WTC11 (cell line): ENCODE measurements at regions not wholly inside any gene's neighbourhood (a gene's known extent, or its start where the extent isn't known, plus 50 kb on each side); places are given as distances from the start of the nearest gene placed in this dataset.

ENCODE experiments used
- ATAC-seq: fragments of 200-7000 bp; cut with Tn5 transposase; 2 replicates; pipeline ENCODE4 v1.10.0; 2021; ENCODE audit warnings: mild to moderate bottlenecking, moderate library complexity
- CTCF ChIA-PET: fragments of 300-600 bp; sonication (Branson Sonifier 250); formaldehyde crosslinking; loops from one replicate; lab custom pipeline; 2021; ENCODE audit warnings: antibody characterized with exemption; lab: Charles Lee
- POLR2A ChIA-PET: fragments of 350-600 bp; sonication (Branson Sonifier 250); formaldehyde crosslinking; loops from one replicate; lab custom pipeline; 2021; ENCODE audit warnings: antibody characterized with exemption; lab: Charles Lee
- DNase-seq: peaks from one replicate; pipeline ENCODE4 v3.0.0; 2021; ENCODE audit warnings: low spot score
- H3K27ac Mint-ChIP-seq: 2 replicates; pipeline ENCODE4 v1.8.0; 2021; ENCODE audit warnings: mixed read lengths
- H3K27me3 Mint-ChIP-seq: 2 replicates; pipeline ENCODE4 v1.8.0; 2021; ENCODE audit warnings: low read depth, mild to moderate bottlenecking, moderate library complexity, mixed read lengths
- H3K36me3 Mint-ChIP-seq: 2 replicates; pipeline ENCODE4 v1.8.0; 2021; ENCODE audit warnings: mixed read lengths
- H3K4me1 Mint-ChIP-seq: 2 replicates; pipeline ENCODE4 v1.8.0; 2022; ENCODE audit warnings: mixed read lengths
- H3K4me3 Mint-ChIP-seq: 2 replicates; pipeline ENCODE4 v1.8.0; 2021; ENCODE audit warnings: mild to moderate bottlenecking, moderate library complexity, mixed read lengths
- H3K9me3 Mint-ChIP-seq: 2 replicates; pipeline ENCODE4 v1.8.0; 2021; ENCODE audit warnings: mixed read lengths
- CBFB ChIP-seq: sonication (generic); formaldehyde crosslinking; IDR thresholded peaks from 2 replicates; pipeline ENCODE4 v1.8.1; 2022; ENCODE audit warnings: mild to moderate bottlenecking, low read depth, missing genetic modification reagents
- EMX1 ChIP-seq: fragments of 250-450 bp; sonication (Bioruptor Pico); IDR thresholded peaks from 2 replicates; pipeline ENCODE4 v1.8.0; 2021; ENCODE audit warnings: mild to moderate bottlenecking
- FOXP1 ChIP-seq: sonication (generic); formaldehyde crosslinking; IDR thresholded peaks from 2 replicates; pipeline ENCODE4 v1.8.0; 2022; ENCODE audit warnings: missing genetic modification reagents, mild to moderate bottlenecking, moderate library complexity, borderline replicate concordance
- JAZF1 ChIP-seq: fragments of 250-450 bp; sonication (Bioruptor Pico); IDR thresholded peaks from 2 replicates; pipeline ENCODE4 v1.9.0; 2021; ENCODE audit warnings: moderate library complexity, mild to moderate bottlenecking, inconsistent platforms
- NFYB ChIP-seq: sonication (generic); formaldehyde crosslinking; conservative IDR thresholded peaks from 2 replicates; pipeline ENCODE4 v1.8.0; 2022; ENCODE audit warnings: low read depth, missing genetic modification reagents
- NR2C2 ChIP-seq: sonication (generic); formaldehyde crosslinking; IDR thresholded peaks from 2 replicates; pipeline ENCODE4 v1.8.0; 2022; ENCODE audit warnings: mild to moderate bottlenecking, missing genetic modification reagents
- NR3C1 ChIP-seq: sonication (generic); formaldehyde crosslinking; conservative IDR thresholded peaks from 2 replicates; pipeline ENCODE4 v1.8.1; 2023; ENCODE audit warnings: low read depth, mild to moderate bottlenecking, missing genetic modification reagents
- RELA ChIP-seq: sonication (generic); formaldehyde crosslinking; IDR thresholded peaks from 2 replicates; pipeline ENCODE4 v1.8.1; 2022; ENCODE audit warnings: missing genetic modification reagents, mild to moderate bottlenecking, borderline replicate concordance
- SMAD3 ChIP-seq: sonication (generic); formaldehyde crosslinking; IDR thresholded peaks from 2 replicates; pipeline ENCODE4 v1.8.0; 2022; ENCODE audit warnings: missing genetic modification reagents, mild to moderate bottlenecking, borderline replicate concordance
- TEAD1 ChIP-seq: sonication (generic); formaldehyde crosslinking; IDR thresholded peaks from 2 replicates; pipeline ENCODE4 v1.8.0; 2022; ENCODE audit warnings: mild to moderate bottlenecking, missing genetic modification reagents
- TEAD4 ChIP-seq: sonication (generic); formaldehyde crosslinking; IDR thresholded peaks from 2 replicates; pipeline ENCODE4 v1.8.0; 2022; ENCODE audit warnings: mild to moderate bottlenecking, missing genetic modification reagents
- ZNF121 ChIP-seq: sonication (generic); formaldehyde crosslinking; IDR thresholded peaks from 2 replicates; pipeline ENCODE4 v1.8.0; 2023; ENCODE audit warnings: missing genetic modification reagents
- ZNF138 ChIP-seq: sonication (generic); formaldehyde crosslinking; conservative IDR thresholded peaks from 2 replicates; pipeline ENCODE4 v1.8.1; 2022; ENCODE audit warnings: mild to moderate bottlenecking, moderate library complexity, missing genetic modification reagents
- ZNF232 ChIP-seq: sonication (generic); formaldehyde crosslinking; IDR thresholded peaks from 2 replicates; pipeline ENCODE4 v1.8.0; 2022; ENCODE audit warnings: mild to moderate bottlenecking, missing genetic modification reagents
- ZNF396 ChIP-seq: fragments of 250-450 bp; sonication (Bioruptor Pico); IDR thresholded peaks from 2 replicates; pipeline ENCODE4 v1.8.0; 2021; ENCODE audit warnings: mild to moderate bottlenecking, moderate library complexity, borderline replicate concordance
- ZNF416 ChIP-seq: fragments of 250-450 bp; sonication (Bioruptor Pico); IDR thresholded peaks from 2 replicates; pipeline ENCODE4 v1.9.0; 2021; ENCODE audit warnings: mild to moderate bottlenecking, inconsistent platforms
- TF ChIP-seq, protein P1 (sequence below): sonication (generic); formaldehyde crosslinking; IDR thresholded peaks from 2 replicates; pipeline ENCODE4 v1.8.0; 2022; ENCODE audit warnings: mild to moderate bottlenecking, missing genetic modification reagents
- TF ChIP-seq, protein P2 (sequence below): sonication (generic); formaldehyde crosslinking; IDR thresholded peaks from 2 replicates; pipeline ENCODE4 v1.8.1; 2023; ENCODE audit warnings: mild to moderate bottlenecking, missing genetic modification reagents, moderate library complexity
- TF ChIP-seq, protein P3 (sequence below): sonication (generic); formaldehyde crosslinking; IDR thresholded peaks from 2 replicates; pipeline ENCODE4 v1.8.1; 2023; ENCODE audit warnings: mild to moderate bottlenecking, missing genetic modification reagents, moderate library complexity
- TF ChIP-seq, protein P4 (sequence below): fragments of 200-600 bp; IDR thresholded peaks from 2 replicates; pipeline ENCODE4 v1.8.0; 2022; ENCODE audit warnings: antibody characterized with exemption
- TF ChIP-seq, protein P5 (sequence below): sonication (generic); formaldehyde crosslinking; IDR thresholded peaks from 2 replicates; pipeline ENCODE4 v1.8.1; 2022; ENCODE audit warnings: missing genetic modification reagents, borderline replicate concordance
- TF ChIP-seq, protein P6 (sequence below): fragments of 250-450 bp; sonication (Bioruptor Pico); IDR thresholded peaks from 2 replicates; pipeline ENCODE4 v1.9.0; 2021; ENCODE audit warnings: moderate library complexity, mild to moderate bottlenecking, inconsistent platforms, borderline replicate concordance
- TF ChIP-seq, protein P7 (sequence below): sonication (generic); formaldehyde crosslinking; IDR thresholded peaks from 2 replicates; pipeline ENCODE4 v1.8.0; 2023; ENCODE audit warnings: missing genetic modification reagents, mild to moderate bottlenecking, borderline replicate concordance

DNA sequence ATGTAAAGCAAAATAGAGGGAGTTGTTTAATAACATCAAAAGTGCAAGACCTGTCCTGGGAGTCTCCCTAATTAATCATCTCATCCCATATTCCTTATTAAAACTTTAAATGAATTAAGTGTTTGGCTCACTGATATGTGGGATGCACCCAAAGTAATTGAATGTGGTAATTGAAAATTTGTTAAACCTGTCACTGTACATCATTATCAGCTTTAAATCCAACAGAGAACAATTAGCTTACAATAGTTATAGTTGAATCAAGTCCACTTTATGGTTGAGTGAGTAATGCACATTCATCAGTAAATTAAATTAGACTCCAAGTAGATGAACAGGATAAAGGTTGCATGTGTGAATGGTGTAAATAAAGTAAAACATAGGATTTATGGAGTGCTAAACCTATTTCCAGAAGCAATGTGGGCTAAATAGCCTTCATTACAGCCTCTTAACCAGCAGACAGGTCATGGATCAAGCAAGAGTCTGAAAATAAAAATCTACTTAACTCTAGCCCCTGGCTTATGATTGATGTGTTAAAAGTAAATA lies 608.2 kb upstream of the CCDC54 start:
- Mint-ChIP-seq H3K27me3 (no peaks in the 10 kb centered on the region; the same call in 1 of the 2 replicates), H3K9me3 (peaks cover 22% of the 10 kb centered on the region), H3K27ac (no peak overlapping the region), H3K4me3 (no peak overlapping the region), H3K36me3 (peaks cover 12% of the 10 kb centered on the region), H3K4me1 (0 out of 2 replicates have a peak, but pooled peaks cover 3% of the 10 kb centered on the region)
- CTCF ChIA-PET = no interaction called here
- TF ChIP-seq EMX1 (CRISPR knock-in tag) (no peak), SMAD3 (CRISPR knock-in tag) (no peak)
- TF ChIP-seq, protein P1, sequence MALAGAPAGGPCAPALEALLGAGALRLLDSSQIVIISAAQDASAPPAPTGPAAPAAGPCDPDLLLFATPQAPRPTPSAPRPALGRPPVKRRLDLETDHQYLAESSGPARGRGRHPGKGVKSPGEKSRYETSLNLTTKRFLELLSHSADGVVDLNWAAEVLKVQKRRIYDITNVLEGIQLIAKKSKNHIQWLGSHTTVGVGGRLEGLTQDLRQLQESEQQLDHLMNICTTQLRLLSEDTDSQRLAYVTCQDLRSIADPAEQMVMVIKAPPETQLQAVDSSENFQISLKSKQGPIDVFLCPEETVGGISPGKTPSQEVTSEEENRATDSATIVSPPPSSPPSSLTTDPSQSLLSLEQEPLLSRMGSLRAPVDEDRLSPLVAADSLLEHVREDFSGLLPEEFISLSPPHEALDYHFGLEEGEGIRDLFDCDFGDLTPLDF = no peak
- DNase-seq = no peak
- ATAC-seq = no peak
- POLR2A ChIA-PET = no interaction called here

DNA sequence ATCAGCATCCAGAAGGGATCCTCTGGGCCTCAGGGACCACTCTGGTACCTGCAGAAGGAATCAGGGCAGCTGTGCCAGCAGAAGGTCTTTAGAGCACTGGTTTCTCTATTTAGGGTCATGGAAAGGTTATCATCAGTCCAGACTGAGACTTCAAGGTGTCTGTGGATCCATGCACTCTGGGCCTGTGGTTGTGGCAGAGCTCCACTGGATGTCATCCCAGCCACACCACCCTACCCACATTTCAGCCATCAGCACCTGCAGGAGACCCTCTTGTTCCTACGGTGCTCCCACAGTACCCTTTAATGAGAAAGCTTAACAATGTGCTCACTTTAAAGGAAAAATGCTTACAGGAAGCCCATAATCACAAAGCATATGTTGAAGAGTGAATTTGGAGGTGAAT lies 603.4 kb upstream of the CCDC54 start:
- DNase-seq (no peak), ATAC-seq (no peak)
- Mint-ChIP-seq H3K4me1 (0 out of 2 replicates have a peak, but pooled peaks cover 3% of the 10 kb centered on the region), H3K27me3 (no peaks in the 10 kb centered on the region), H3K27ac (no peak overlapping the region), H3K36me3 (no peaks in the 10 kb centered on the region), H3K4me3 (no peak overlapping the region), H3K9me3 (no peaks in the 10 kb centered on the region)
- ChIA-PET CTCF (no interaction called here), POLR2A (no interaction called here)
- TF ChIP-seq, protein P2, sequence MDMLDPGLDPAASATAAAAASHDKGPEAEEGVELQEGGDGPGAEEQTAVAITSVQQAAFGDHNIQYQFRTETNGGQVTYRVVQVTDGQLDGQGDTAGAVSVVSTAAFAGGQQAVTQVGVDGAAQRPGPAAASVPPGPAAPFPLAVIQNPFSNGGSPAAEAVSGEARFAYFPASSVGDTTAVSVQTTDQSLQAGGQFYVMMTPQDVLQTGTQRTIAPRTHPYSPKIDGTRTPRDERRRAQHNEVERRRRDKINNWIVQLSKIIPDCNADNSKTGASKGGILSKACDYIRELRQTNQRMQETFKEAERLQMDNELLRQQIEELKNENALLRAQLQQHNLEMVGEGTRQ (CRISPR knock-in tag) = no peak
- no peak for TF ChIP-seq TEAD4 (CRISPR knock-in tag)
- no peak for TF ChIP-seq RELA (CRISPR knock-in tag)
- TF ChIP-seq NR3C1 (CRISPR knock-in tag) = no peak
- no peak for TF ChIP-seq TEAD1
- TF ChIP-seq, protein P3, sequence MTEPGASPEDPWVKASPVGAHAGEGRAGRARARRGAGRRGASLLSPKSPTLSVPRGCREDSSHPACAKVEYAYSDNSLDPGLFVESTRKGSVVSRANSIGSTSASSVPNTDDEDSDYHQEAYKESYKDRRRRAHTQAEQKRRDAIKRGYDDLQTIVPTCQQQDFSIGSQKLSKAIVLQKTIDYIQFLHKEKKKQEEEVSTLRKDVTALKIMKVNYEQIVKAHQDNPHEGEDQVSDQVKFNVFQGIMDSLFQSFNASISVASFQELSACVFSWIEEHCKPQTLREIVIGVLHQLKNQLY (CRISPR knock-in tag) = no peak
- no peak for TF ChIP-seq NR2C2 (CRISPR knock-in tag)
- no peak for TF ChIP-seq NFYB (CRISPR knock-in tag)
- TF ChIP-seq, protein P4, sequence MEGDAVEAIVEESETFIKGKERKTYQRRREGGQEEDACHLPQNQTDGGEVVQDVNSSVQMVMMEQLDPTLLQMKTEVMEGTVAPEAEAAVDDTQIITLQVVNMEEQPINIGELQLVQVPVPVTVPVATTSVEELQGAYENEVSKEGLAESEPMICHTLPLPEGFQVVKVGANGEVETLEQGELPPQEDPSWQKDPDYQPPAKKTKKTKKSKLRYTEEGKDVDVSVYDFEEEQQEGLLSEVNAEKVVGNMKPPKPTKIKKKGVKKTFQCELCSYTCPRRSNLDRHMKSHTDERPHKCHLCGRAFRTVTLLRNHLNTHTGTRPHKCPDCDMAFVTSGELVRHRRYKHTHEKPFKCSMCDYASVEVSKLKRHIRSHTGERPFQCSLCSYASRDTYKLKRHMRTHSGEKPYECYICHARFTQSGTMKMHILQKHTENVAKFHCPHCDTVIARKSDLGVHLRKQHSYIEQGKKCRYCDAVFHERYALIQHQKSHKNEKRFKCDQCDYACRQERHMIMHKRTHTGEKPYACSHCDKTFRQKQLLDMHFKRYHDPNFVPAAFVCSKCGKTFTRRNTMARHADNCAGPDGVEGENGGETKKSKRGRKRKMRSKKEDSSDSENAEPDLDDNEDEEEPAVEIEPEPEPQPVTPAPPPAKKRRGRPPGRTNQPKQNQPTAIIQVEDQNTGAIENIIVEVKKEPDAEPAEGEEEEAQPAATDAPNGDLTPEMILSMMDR = no peak
- TF ChIP-seq ZNF416 = no peak
- TF ChIP-seq JAZF1 (CRISPR knock-in tag) = no peak
- TF ChIP-seq CBFB (CRISPR knock-in tag) = no peak
- TF ChIP-seq, protein P5, sequence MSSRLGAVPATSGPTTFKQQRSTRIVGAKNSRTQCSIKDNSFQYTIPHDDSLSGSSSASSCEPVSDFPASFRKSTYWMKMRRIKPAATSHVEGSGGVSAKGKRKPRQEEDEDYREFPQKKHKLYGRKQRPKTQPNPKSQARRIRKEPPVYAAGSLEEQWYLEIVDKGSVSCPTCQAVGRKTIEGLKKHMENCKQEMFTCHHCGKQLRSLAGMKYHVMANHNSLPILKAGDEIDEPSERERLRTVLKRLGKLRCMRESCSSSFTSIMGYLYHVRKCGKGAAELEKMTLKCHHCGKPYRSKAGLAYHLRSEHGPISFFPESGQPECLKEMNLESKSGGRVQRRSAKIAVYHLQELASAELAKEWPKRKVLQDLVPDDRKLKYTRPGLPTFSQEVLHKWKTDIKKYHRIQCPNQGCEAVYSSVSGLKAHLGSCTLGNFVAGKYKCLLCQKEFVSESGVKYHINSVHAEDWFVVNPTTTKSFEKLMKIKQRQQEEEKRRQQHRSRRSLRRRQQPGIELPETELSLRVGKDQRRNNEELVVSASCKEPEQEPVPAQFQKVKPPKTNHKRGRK (CRISPR knock-in tag) = no peak
- TF ChIP-seq, protein P6, sequence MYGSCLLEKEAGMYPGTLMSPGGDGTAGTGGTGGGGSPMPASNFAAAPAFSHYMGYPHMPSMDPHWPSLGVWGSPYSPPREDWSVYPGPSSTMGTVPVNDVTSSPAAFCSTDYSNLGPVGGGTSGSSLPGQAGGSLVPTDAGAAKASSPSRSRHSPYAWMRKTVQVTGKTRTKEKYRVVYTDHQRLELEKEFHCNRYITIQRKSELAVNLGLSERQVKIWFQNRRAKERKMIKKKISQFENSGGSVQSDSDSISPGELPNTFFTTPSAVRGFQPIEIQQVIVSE (CRISPR knock-in tag) = no peak
- no peak for TF ChIP-seq ZNF232
- TF ChIP-seq, protein P7, sequence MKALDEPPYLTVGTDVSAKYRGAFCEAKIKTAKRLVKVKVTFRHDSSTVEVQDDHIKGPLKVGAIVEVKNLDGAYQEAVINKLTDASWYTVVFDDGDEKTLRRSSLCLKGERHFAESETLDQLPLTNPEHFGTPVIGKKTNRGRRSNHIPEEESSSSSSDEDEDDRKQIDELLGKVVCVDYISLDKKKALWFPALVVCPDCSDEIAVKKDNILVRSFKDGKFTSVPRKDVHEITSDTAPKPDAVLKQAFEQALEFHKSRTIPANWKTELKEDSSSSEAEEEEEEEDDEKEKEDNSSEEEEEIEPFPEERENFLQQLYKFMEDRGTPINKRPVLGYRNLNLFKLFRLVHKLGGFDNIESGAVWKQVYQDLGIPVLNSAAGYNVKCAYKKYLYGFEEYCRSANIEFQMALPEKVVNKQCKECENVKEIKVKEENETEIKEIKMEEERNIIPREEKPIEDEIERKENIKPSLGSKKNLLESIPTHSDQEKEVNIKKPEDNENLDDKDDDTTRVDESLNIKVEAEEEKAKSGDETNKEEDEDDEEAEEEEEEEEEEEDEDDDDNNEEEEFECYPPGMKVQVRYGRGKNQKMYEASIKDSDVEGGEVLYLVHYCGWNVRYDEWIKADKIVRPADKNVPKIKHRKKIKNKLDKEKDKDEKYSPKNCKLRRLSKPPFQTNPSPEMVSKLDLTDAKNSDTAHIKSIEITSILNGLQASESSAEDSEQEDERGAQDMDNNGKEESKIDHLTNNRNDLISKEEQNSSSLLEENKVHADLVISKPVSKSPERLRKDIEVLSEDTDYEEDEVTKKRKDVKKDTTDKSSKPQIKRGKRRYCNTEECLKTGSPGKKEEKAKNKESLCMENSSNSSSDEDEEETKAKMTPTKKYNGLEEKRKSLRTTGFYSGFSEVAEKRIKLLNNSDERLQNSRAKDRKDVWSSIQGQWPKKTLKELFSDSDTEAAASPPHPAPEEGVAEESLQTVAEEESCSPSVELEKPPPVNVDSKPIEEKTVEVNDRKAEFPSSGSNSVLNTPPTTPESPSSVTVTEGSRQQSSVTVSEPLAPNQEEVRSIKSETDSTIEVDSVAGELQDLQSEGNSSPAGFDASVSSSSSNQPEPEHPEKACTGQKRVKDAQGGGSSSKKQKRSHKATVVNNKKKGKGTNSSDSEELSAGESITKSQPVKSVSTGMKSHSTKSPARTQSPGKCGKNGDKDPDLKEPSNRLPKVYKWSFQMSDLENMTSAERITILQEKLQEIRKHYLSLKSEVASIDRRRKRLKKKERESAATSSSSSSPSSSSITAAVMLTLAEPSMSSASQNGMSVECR = no peak
- TF ChIP-seq FOXP1 = no peak
- TF ChIP-seq ZNF138 = no peak
- no peak for TF ChIP-seq ZNF121 (CRISPR knock-in tag)
- no peak for TF ChIP-seq ZNF396 (CRISPR knock-in tag)
